Body of pancreas (tissue), 4 donors: ENCODE measurements at regions not wholly inside any gene's neighbourhood (a gene's known extent, or its start where the extent isn't known, plus 50 kb on each side); places are given as distances from the start of the nearest gene placed in this dataset.

Source experiments
- CTCF ChIP-seq, 7 experiments: fragments of 450-650 bp in 4 of 7; fragments of 200-600 bp in 3 of 7; sonication (generic) in 3 of 7; IDR thresholded peaks; one replicate each; pipeline ENCODE4 v1.5.1; 2016 to 2019; ENCODE audit warnings: antibody characterized with exemption in 7 of 7
- POLR2A ChIP-seq, 3 donors: fragments of 450-650 bp; IDR thresholded peaks; one replicate each; pipeline ENCODE4 v1.6.1; 2016; ENCODE audit warnings: antibody characterized with exemption in 3 of 3, mild to moderate bottlenecking in 2 of 3

DNA sequence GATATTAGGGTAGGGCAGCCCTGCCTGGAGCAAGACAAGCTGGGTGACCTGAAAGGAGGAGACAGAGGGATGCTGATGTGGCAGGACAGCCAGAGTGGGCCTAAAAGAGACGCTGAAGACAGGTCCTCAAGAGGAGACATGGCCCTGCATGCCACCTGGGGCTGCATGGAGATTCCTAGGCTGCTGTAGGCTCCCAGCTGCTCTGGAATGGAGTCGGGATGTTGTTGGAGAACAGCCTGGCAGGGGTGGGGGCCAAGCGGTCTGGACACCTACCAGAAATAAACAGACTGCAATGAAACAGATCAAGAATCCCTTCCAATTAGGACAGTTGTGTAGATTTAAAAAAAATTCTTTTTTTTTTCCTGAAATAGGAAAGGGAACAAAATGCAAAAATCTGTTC, 97.8 kb upstream of the NPAS2 start:
- no peak for TF ChIP-seq CTCF (IDR thresholded peaks at IDR 0.05)
- no peak for TF ChIP-seq POLR2A (IDR thresholded peaks at IDR 0.05)
